Neural crest cell (in vitro differentiated cells): ENCODE measurements at regions not wholly inside any gene's neighbourhood (a gene's known extent, or its start where the extent isn't known, plus 50 kb on each side); places are given as distances from the start of the nearest gene placed in this dataset.

ENCODE experiments used
- DNase-seq: peaks from one replicate; pipeline ENCODE4 v3.0.0; 2021; ENCODE audit warnings: low read depth, mixed read lengths, low spot score
- H3K27ac Mint-ChIP-seq: one replicate; pipeline ENCODE4 v1.8.0; 2021; ENCODE audit warnings: mild to moderate bottlenecking, mixed read lengths; ENCODE audit not compliant: unreplicated experiment
- H3K27me3 Mint-ChIP-seq: 2 replicates; pipeline ENCODE4 v1.8.0; 2021; ENCODE audit warnings: low read depth, mild to moderate bottlenecking, mixed read lengths
- H3K36me3 Mint-ChIP-seq: 2 replicates; pipeline ENCODE4 v1.8.0; 2021; ENCODE audit warnings: low read depth, mild to moderate bottlenecking, mixed read lengths
- H3K4me1 Mint-ChIP-seq: 2 replicates; pipeline ENCODE4 v1.8.0; 2021; ENCODE audit warnings: mixed read lengths
- H3K4me3 Mint-ChIP-seq: one replicate; pipeline ENCODE4 v1.8.0; 2021; ENCODE audit warnings: mild to moderate bottlenecking, mixed read lengths
- H3K9me3 Mint-ChIP-seq: 2 replicates; pipeline ENCODE4 v1.8.0; 2021; ENCODE audit warnings: mixed read lengths
- CTCF ChIP-seq: fragments of 200-600 bp; sonication (generic); conservative IDR thresholded peaks from 2 replicates; pipeline ENCODE4 v1.5.0; 2021; ENCODE audit warnings: antibody characterized with exemption, mild to moderate bottlenecking

- Mint-ChIP-seq H3K27ac (no peak overlapping the region), H3K27me3 (peaks cover 8% of the 10 kb centered on the region)
- TF ChIP-seq CTCF, result no peak
Observed at GRCh38 chr1:8257621-8258020, 60.3 kb upstream of the SLC45A1 start.

GRCh38 chr1:8256321-8256720 lies 61.6 kb upstream of the SLC45A1 start:
- DNase-seq, result no peak
- Mint-ChIP-seq H3K36me3 (no peaks in the 10 kb centered on the region), H3K4me1 (no peaks in the 10 kb centered on the region), H3K4me3 (no peak overlapping the region), H3K27me3 (peaks cover 8% of the 10 kb centered on the region), H3K9me3 (peaks cover 4% of the 10 kb centered on the region), H3K27ac (no peak overlapping the region)
- TF ChIP-seq CTCF, result no peak

More at GRCh38 chr1:8257621-8258020, 60.3 kb upstream of the SLC45A1 start:
- Mint-ChIP-seq H3K9me3 (peaks cover 4% of the 10 kb centered on the region), H3K4me1 (no peaks in the 10 kb centered on the region), H3K36me3 (no peaks in the 10 kb centered on the region), H3K4me3 (no peak overlapping the region)
- DNase-seq, result no peak

- no peak for TF ChIP-seq CTCF
- Mint-ChIP-seq H3K27ac (no peak overlapping the region), H3K27me3 (peaks cover 8% of the 10 kb centered on the region), H3K4me1 (no peaks in the 10 kb centered on the region), H3K36me3 (no peaks in the 10 kb centered on the region), H3K9me3 (peaks cover 4% of the 10 kb centered on the region), H3K4me3 (no peak overlapping the region)
- no peak for DNase-seq
Observed at GRCh38 chr1:8255712-8256111, 62.2 kb upstream of the SLC45A1 start.

- Mint-ChIP-seq H3K27ac (no peak overlapping the region), H3K27me3 (no peaks in the 10 kb centered on the region), H3K36me3 (no peaks in the 10 kb centered on the region), H3K4me1 (no peaks in the 10 kb centered on the region), H3K9me3 (peaks cover 4% of the 10 kb centered on the region), H3K4me3 (no peak overlapping the region)
- no peak for DNase-seq
- no peak for TF ChIP-seq CTCF
Observed at GRCh38 chr1:8252266-8252951, 65.5 kb upstream of the SLC45A1 start.

GRCh38 chr1:8251635-8252034 lies 66.3 kb upstream of the SLC45A1 start:
- Mint-ChIP-seq H3K4me3 (no peak overlapping the region), H3K27me3 (no peaks in the 10 kb centered on the region), H3K4me1 (no peaks in the 10 kb centered on the region), H3K27ac (no peak overlapping the region), H3K36me3 (no peaks in the 10 kb centered on the region), H3K9me3 (peaks cover 4% of the 10 kb centered on the region)
- DNase-seq, result no peak
- no peak for TF ChIP-seq CTCF
